HG03159 (cell line): ENCODE measurements at regions not wholly inside any gene's neighbourhood (a gene's known extent, or its start where the extent isn't known, plus 50 kb on each side); places are given as distances from the start of the nearest gene placed in this dataset.
A peak's percentile ranks its signal among the peaks of the same experiment; 100 is the strongest.

ENCODE experiments used
- ATAC-seq: cut with Tn5 transposase; IDR thresholded peaks from one replicate; pipeline ENCODE4 v1.9.1; 2021; ENCODE audit warnings: mild to moderate bottlenecking, moderate library complexity; ENCODE audit not compliant: unreplicated experiment

- ATAC-seq, result no peak
Measured at GRCh38 chr14:49527221-49527620, 59.0 kb downstream of the RPS29 start.

- ATAC-seq, result no peak
Measured at GRCh38 chr14:49526101-49526500, 60.1 kb downstream of the RPS29 start.

- ATAC-seq, result no peak
Measured at GRCh38 chr14:49516286-49516685, 69.9 kb downstream of the RPS29 start.

GRCh38 chr14:49512571-49512970 lies 73.6 kb downstream of the RPS29 start:
- ATAC-seq, result no peak

- ATAC-seq, result no peak
Measured at GRCh38 chr14:49512147-49512551, 74.0 kb downstream of the RPS29 start.

- ATAC-seq, result no peak
Measured at GRCh38 chr14:49508124-49508523, 78.1 kb downstream of the RPS29 start.

- no peak for ATAC-seq
Measured at GRCh38 chr14:49506650-49507049, 79.5 kb downstream of the RPS29 start.

- no peak for ATAC-seq
Measured at GRCh38 chr14:49505041-49505766, 81.0 kb downstream of the RPS29 start.

- ATAC-seq, result peak; percentile 91
Measured at GRCh38 chr14:49497725-49498348, 88.3 kb downstream of the RPS29 start.

- ATAC-seq, result no peak
Measured at GRCh38 chr14:49497267-49497666, 88.9 kb downstream of the RPS29 start.

- no peak for ATAC-seq
Measured at GRCh38 chr14:49494836-49495235, 91.3 kb downstream of the RPS29 start.

GRCh38 chr14:49493557-49493956 lies 92.6 kb downstream of the RPS29 start:
- ATAC-seq, result no peak

- no peak for ATAC-seq
Measured at GRCh38 chr14:49492151-49492550, 94.0 kb downstream of the RPS29 start.

GRCh38 chr14:49489341-49489740 lies 96.8 kb downstream of the RPS29 start:
- no peak for ATAC-seq

- ATAC-seq, result no peak
Measured at GRCh38 chr14:49487238-49487637, 98.9 kb downstream of the RPS29 start.

GRCh38 chr14:49485290-49485689 lies 100.9 kb downstream of the RPS29 start:
- no peak for ATAC-seq

GRCh38 chr14:49484180-49484579 lies 102.0 kb downstream of the RPS29 start:
- no peak for ATAC-seq

GRCh38 chr14:49483268-49483667 lies 102.9 kb downstream of the RPS29 start:
- peak; percentile 65 for ATAC-seq

- ATAC-seq, result no peak
Measured at GRCh38 chr14:49480979-49481498, 105.1 kb downstream of the RPS29 start.

- no peak for ATAC-seq
Measured at GRCh38 chr14:49480053-49480760, 106.0 kb downstream of the RPS29 start.

- ATAC-seq, result no peak
Measured at GRCh38 chr14:49479432-49479831, 106.7 kb downstream of the RPS29 start.

GRCh38 chr14:49478784-49479183 lies 107.4 kb downstream of the RPS29 start:
- no peak for ATAC-seq
